ENCODE measurements at regions not wholly inside any gene's neighbourhood (a gene's known extent, or its start where the extent isn't known, plus 50 kb on each side); places are given as distances from the start of the nearest gene placed in this dataset.

DNA sequence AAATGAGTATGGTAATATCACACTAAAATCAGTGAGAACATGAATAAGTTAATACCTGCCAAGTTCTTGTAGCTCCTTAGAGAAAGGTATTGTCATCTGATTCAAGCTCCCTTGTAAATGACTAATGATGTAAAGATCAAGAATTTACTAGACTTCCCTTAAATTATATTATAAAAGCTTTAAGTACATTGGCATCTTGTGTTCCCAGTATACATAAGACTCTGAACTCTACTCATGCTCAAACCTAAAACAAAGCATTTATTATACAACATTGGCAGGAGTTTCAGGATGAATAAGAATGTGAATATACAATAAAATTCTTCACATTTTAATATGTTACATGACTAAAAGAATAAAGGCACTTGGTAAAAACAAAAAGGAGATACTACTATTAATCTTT lies 126.8 kb upstream of the UNC5C start:
- TF ChIP-seq EP300 (IDR thresholded peaks at IDR 0.05) (no peak), POLR2A (IDR thresholded peaks at IDR 0.05) (no peak)
- TF ChIP-seq, protein P1, sequence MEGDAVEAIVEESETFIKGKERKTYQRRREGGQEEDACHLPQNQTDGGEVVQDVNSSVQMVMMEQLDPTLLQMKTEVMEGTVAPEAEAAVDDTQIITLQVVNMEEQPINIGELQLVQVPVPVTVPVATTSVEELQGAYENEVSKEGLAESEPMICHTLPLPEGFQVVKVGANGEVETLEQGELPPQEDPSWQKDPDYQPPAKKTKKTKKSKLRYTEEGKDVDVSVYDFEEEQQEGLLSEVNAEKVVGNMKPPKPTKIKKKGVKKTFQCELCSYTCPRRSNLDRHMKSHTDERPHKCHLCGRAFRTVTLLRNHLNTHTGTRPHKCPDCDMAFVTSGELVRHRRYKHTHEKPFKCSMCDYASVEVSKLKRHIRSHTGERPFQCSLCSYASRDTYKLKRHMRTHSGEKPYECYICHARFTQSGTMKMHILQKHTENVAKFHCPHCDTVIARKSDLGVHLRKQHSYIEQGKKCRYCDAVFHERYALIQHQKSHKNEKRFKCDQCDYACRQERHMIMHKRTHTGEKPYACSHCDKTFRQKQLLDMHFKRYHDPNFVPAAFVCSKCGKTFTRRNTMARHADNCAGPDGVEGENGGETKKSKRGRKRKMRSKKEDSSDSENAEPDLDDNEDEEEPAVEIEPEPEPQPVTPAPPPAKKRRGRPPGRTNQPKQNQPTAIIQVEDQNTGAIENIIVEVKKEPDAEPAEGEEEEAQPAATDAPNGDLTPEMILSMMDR (IDR thresholded peaks at IDR 0.05) = no peak
